Neural progenitor cell (in vitro differentiated cells): ENCODE measurements at regions not wholly inside any gene's neighbourhood (a gene's known extent, or its start where the extent isn't known, plus 50 kb on each side); places are given as distances from the start of the nearest gene placed in this dataset.

ENCODE experiments used
- DNase-seq: peaks from one replicate; pipeline ENCODE4 v3.0.0-alpha.2; 2016; ENCODE audit warnings: low spot score
- H2AFZ ChIP-seq: fragments of 200-600 bp; sonication (generic); replicated peaks from 2 replicates; pipeline ENCODE4 v1.6.1; 2016; ENCODE audit warnings: antibody characterized with exemption
- H3F3A ChIP-seq: fragments of 200-600 bp; sonication (generic); 2 replicates; pipeline ENCODE4 v1.6.1; 2016; ENCODE audit warnings: antibody characterized with exemption, low read depth
- H3K27ac ChIP-seq: fragments of 200-600 bp; sonication (generic); 2 replicates; pipeline ENCODE4 v1.5.1; 2016; ENCODE audit warnings: mild to moderate bottlenecking
- H3K27me3 ChIP-seq: fragments of 200-600 bp; sonication (generic); 2 replicates; pipeline ENCODE4 v1.6.1; 2016; ENCODE audit warnings: mild to moderate bottlenecking, moderate library complexity
- H3K36me3 ChIP-seq: fragments of 200-600 bp; sonication (generic); 2 replicates; pipeline ENCODE4 v1.5.1; 2016
- H3K4me1 ChIP-seq: fragments of 200-600 bp; sonication (generic); 2 replicates; pipeline ENCODE4 v1.6.1; 2016; ENCODE audit warnings: mixed run types
- H3K4me2 ChIP-seq: fragments of 200-600 bp; sonication (generic); 2 replicates; pipeline ENCODE4 v1.6.1; 2016
- H3K4me3 ChIP-seq: fragments of 200-600 bp; sonication (generic); 2 replicates; pipeline ENCODE4 v1.5.1; 2016
- H3K79me2 ChIP-seq: fragments of 200-600 bp; sonication (generic); 2 replicates; pipeline ENCODE4 v1.6.1; 2016; ENCODE audit warnings: low read depth
- H3K9ac ChIP-seq: fragments of 200-600 bp; sonication (generic); 2 replicates; pipeline ENCODE4 v1.6.1; 2016
- H3K9me3 ChIP-seq: fragments of 200-600 bp; sonication (generic); 2 replicates; pipeline ENCODE4 v1.5.1; 2016; ENCODE audit warnings: low read depth
- H4K20me1 ChIP-seq: fragments of 200-600 bp; sonication (generic); 2 replicates; pipeline ENCODE4 v1.6.1; 2016; ENCODE audit warnings: low read depth
- H3K27ac Mint-ChIP-seq: 3 replicates; pipeline ENCODE4 v1.8.0; 2021; ENCODE audit warnings: mixed read lengths
- H3K27me3 Mint-ChIP-seq: 2 replicates; pipeline ENCODE4 v1.8.0; 2022; ENCODE audit warnings: low read depth, mild to moderate bottlenecking, inconsistent platforms, moderate library complexity, mixed read lengths; ENCODE audit not compliant: insufficient read depth
- H3K36me3 Mint-ChIP-seq: 3 replicates; pipeline ENCODE4 v1.8.0; 2021; ENCODE audit warnings: mixed read lengths
- H3K4me1 Mint-ChIP-seq: 3 replicates; pipeline ENCODE4 v1.8.0; 2021; ENCODE audit warnings: mixed read lengths
- H3K4me3 Mint-ChIP-seq: 3 replicates; pipeline ENCODE4 v1.8.0; 2021; ENCODE audit warnings: mild to moderate bottlenecking, moderate library complexity, mixed read lengths
- H3K9me3 Mint-ChIP-seq: 3 replicates; pipeline ENCODE4 v1.8.0; 2020; ENCODE audit warnings: mixed read lengths
- CTCF ChIP-seq: fragments of 200-600 bp; sonication (generic); IDR thresholded peaks from 2 replicates; pipeline ENCODE4 v1.5.1; 2017; ENCODE audit warnings: antibody characterized with exemption, mild to moderate bottlenecking
- EZH2 ChIP-seq: fragments of 200-600 bp; sonication (generic); IDR thresholded peaks from 2 replicates; pipeline ENCODE4 v1.6.1; 2017; ENCODE audit warnings: antibody characterized with exemption, mild to moderate bottlenecking, moderate library complexity
- EZH2phosphoT487 ChIP-seq: fragments of 200-600 bp; sonication (generic); IDR thresholded peaks from 2 replicates; pipeline ENCODE4 v1.6.1; 2017; ENCODE audit warnings: antibody characterized with exemption

GRCh38 chr6:86276056-86276455 is 633.4 kb upstream of the SYNCRIP start:
- H3K4me1 ChIP-seq = no peaks in the 10 kb centered on the region
- H3K9me3 ChIP-seq = no peaks in the 10 kb centered on the region
- no peaks in the 10 kb centered on the region for H3K27me3 ChIP-seq
- no peak overlapping the region for H3K27ac Mint-ChIP-seq
- H3K27me3 Mint-ChIP-seq = no peaks in the 10 kb centered on the region
- peaks cover 2% of the 10 kb centered on the region for H3K9me3 Mint-ChIP-seq
- no peak overlapping the region for H3K9ac ChIP-seq
- no peak overlapping the region for H2AFZ ChIP-seq
- no peak for DNase-seq
- H3K4me3 Mint-ChIP-seq = no peak overlapping the region
- H3F3A ChIP-seq = no peaks in the 10 kb centered on the region
- H3K4me2 ChIP-seq = no peak overlapping the region
- TF ChIP-seq CTCF = no peak
- no peak for TF ChIP-seq EZH2
- no peak for TF ChIP-seq EZH2phosphoT487
- H4K20me1 ChIP-seq = no peaks in the 10 kb centered on the region
- H3K4me3 ChIP-seq = no peak overlapping the region
- no peaks in the 10 kb centered on the region for H3K79me2 ChIP-seq
- no peak overlapping the region for H3K27ac ChIP-seq
- H3K4me1 Mint-ChIP-seq = no peaks in the 10 kb centered on the region
- no peaks in the 10 kb centered on the region for H3K36me3 ChIP-seq
- H3K36me3 Mint-ChIP-seq = no peaks in the 10 kb centered on the region

GRCh38 chr6:86273936-86274335 is 631.2 kb upstream of the SYNCRIP start:
- Histone ChIP-seq H3K9me3 (no peaks in the 10 kb centered on the region), H3K27me3 (no peaks in the 10 kb centered on the region), H3K36me3 (no peaks in the 10 kb centered on the region), H3K4me1 (no peaks in the 10 kb centered on the region), H3K9ac (no peak overlapping the region), H3K27ac (no peak overlapping the region), H2AFZ (no peak overlapping the region), H3K4me2 (no peak overlapping the region), H3K4me3 (no peak overlapping the region), H3K79me2 (no peaks in the 10 kb centered on the region), H3F3A (no peaks in the 10 kb centered on the region), H4K20me1 (no peaks in the 10 kb centered on the region)
- TF ChIP-seq CTCF (no peak), EZH2phosphoT487 (no peak), EZH2 (no peak)
- Mint-ChIP-seq H3K27ac (no peak overlapping the region), H3K4me3 (no peak overlapping the region), H3K4me1 (no peaks in the 10 kb centered on the region), H3K9me3 (no peaks in the 10 kb centered on the region), H3K36me3 (no peaks in the 10 kb centered on the region), H3K27me3 (no peaks in the 10 kb centered on the region)
- DNase-seq = no peak

- Histone ChIP-seq H3K4me3 (no peak overlapping the region), H4K20me1 (no peaks in the 10 kb centered on the region), H3F3A (no peaks in the 10 kb centered on the region), H3K36me3 (no peaks in the 10 kb centered on the region), H3K79me2 (no peaks in the 10 kb centered on the region), H3K9ac (no peak overlapping the region), H3K4me1 (no peaks in the 10 kb centered on the region), H3K4me2 (no peak overlapping the region), H3K27me3 (no peaks in the 10 kb centered on the region), H2AFZ (no peak overlapping the region), H3K27ac (no peak overlapping the region), H3K9me3 (no peaks in the 10 kb centered on the region)
- no peak for DNase-seq
- TF ChIP-seq EZH2phosphoT487 (no peak), EZH2 (no peak), CTCF (no peak)
- no peaks in the 10 kb centered on the region for H3K27me3 Mint-ChIP-seq
- no peaks in the 10 kb centered on the region for H3K36me3 Mint-ChIP-seq
- no peaks in the 10 kb centered on the region for H3K9me3 Mint-ChIP-seq
- H3K27ac Mint-ChIP-seq = no peak overlapping the region
- H3K4me1 Mint-ChIP-seq = no peaks in the 10 kb centered on the region
- no peak overlapping the region for H3K4me3 Mint-ChIP-seq
Measured at GRCh38 chr6:86256615-86257187, 614.0 kb upstream of the SYNCRIP start.
